Natural killer cell (primary cell): ENCODE measurements at regions not wholly inside any gene's neighbourhood (a gene's known extent, or its start where the extent isn't known, plus 50 kb on each side); places are given as distances from the start of the nearest gene placed in this dataset.

Experiments used
- ATAC-seq, 3 donors: fragments of 150-1000 bp in 2 of 3; fragments of 200-7000 bp in 1 of 3; cut with Tn5 transposase; 1 replicate in 1 of 3; 2 replicates in 2 of 3; pipeline ENCODE4 v1.10.0; 2021; ENCODE audit warnings: mild to moderate bottlenecking in 2 of 3, moderate library complexity in 2 of 3
- DNase-seq, 2 donors: peaks; one replicate each; pipeline versions ENCODE4 v3.0.0 to v3.0.0-alpha.2; 2013 to 2021; ENCODE audit warnings: mixed read lengths in 1 of 2
- H3K27ac ChIP-seq: one replicate; pipeline ENCODE4 v1.5.1; 2013; ENCODE audit warnings: mild to moderate bottlenecking, low read length
- H3K27me3 ChIP-seq: one replicate; pipeline ENCODE4 v1.6.1; 2013; ENCODE audit warnings: low read length; ENCODE audit not compliant: control insufficient read depth, insufficient read depth
- H3K36me3 ChIP-seq: one replicate; pipeline ENCODE4 v1.6.1; 2013; ENCODE audit warnings: low read length; ENCODE audit not compliant: control insufficient read depth, insufficient read depth
- H3K4me1 ChIP-seq: one replicate; pipeline ENCODE4 v1.6.1; 2013; ENCODE audit warnings: low read length; ENCODE audit not compliant: control insufficient read depth, insufficient read depth
- H3K4me3 ChIP-seq: one replicate; pipeline ENCODE4 v1.5.1; 2013; ENCODE audit warnings: low read length
- H3K9me3 ChIP-seq: one replicate; pipeline ENCODE4 v1.6.1; 2013; ENCODE audit warnings: low read length; ENCODE audit not compliant: control insufficient read depth, insufficient read depth
- H3K27ac Mint-ChIP-seq, 2 donors: one replicate each; pipeline ENCODE4 v1.8.0; 2022; ENCODE audit warnings: mild to moderate bottlenecking in 2 of 2, mixed read lengths in 2 of 2, moderate library complexity in 1 of 2
- H3K27me3 Mint-ChIP-seq, 2 donors: one replicate each; pipeline ENCODE4 v1.8.0; 2022; ENCODE audit warnings: low read depth in 2 of 2, mixed read lengths in 2 of 2
- H3K36me3 Mint-ChIP-seq: one replicate; pipeline ENCODE4 v1.8.0; 2022; ENCODE audit warnings: mixed read lengths
- H3K4me1 Mint-ChIP-seq, 2 donors: one replicate each; pipeline ENCODE4 v1.8.0; 2022; ENCODE audit warnings: mixed read lengths in 2 of 2
- H3K4me3 Mint-ChIP-seq: one replicate; pipeline ENCODE4 v1.8.0; 2022; ENCODE audit warnings: mild to moderate bottlenecking, moderate library complexity, mixed read lengths
- H3K9me3 Mint-ChIP-seq, 2 donors: one replicate each; pipeline ENCODE4 v1.8.0; 2022; ENCODE audit warnings: mixed read lengths in 2 of 2
- CTCF ChIP-seq: fragments of 200-600 bp; IDR thresholded peaks from one replicate; pipeline ENCODE4 v1.8.0; 2022; ENCODE audit warnings: antibody characterized with exemption
- WGBS: methylation state at CpG from one replicate; pipeline ENCODE4 v1.1.7; 2013; ENCODE audit warnings: missing lambda C conversion rate; ENCODE audit not compliant: insufficient coverage; 5-methylcytosine and 5-hydroxymethylcytosine counted together
- intact Hi-C: fragments of 100-400 bp; cut with micrococcal nuclease; formaldehyde crosslinking; loops from one replicate; pipeline ENCODE4 v1.14.2; 2022

- no peaks in the 10 kb centered on the region for H3K9me3 ChIP-seq
- TF ChIP-seq CTCF, result no peak
- no peaks in the 10 kb centered on the region for H3K27me3 ChIP-seq
- no peaks in the 10 kb centered on the region for H3K36me3 ChIP-seq
- Mint-ChIP-seq H3K4me3 (no peak overlapping the region), H3K9me3 (no peaks in the 10 kb centered on the region), H3K27ac (no peak overlapping the region), H3K27me3 (peaks cover 0 to 2% of the 10 kb centered on the region in 2 donors), H3K4me1 (no peaks in the 10 kb centered on the region), H3K36me3 (no peaks in the 10 kb centered on the region)
- no peak overlapping the region for H3K27ac ChIP-seq
- WGBS, result 46% methylated on average over 14 of the region's 14 CpGs
- intact Hi-C loops, result no loop called here
- no peak for ATAC-seq
- DNase-seq, result no peak
- no peaks in the 10 kb centered on the region for H3K4me1 ChIP-seq
- no peak overlapping the region for H3K4me3 ChIP-seq
Observed at GRCh38 chr16:88298833-88299745, 83.7 kb upstream of the ZNF469 start.

- Histone ChIP-seq H3K4me1 (no peaks in the 10 kb centered on the region), H3K36me3 (no peaks in the 10 kb centered on the region), H3K27ac (no peak overlapping the region), H3K27me3 (no peaks in the 10 kb centered on the region), H3K9me3 (no peaks in the 10 kb centered on the region), H3K4me3 (no peak overlapping the region)
- intact Hi-C loops, result no loop called here
- DNase-seq (no peak), ATAC-seq (no peak)
- Mint-ChIP-seq H3K36me3 (no peaks in the 10 kb centered on the region), H3K9me3 (no peaks in the 10 kb centered on the region), H3K27ac (no peak overlapping the region), H3K4me3 (no peak overlapping the region), H3K27me3 (peaks cover 0 to 2% of the 10 kb centered on the region in 2 donors), H3K4me1 (no peaks in the 10 kb centered on the region)
- no peak for TF ChIP-seq CTCF
- WGBS, result 85% methylated on average over 19 of the region's 19 CpGs
Observed at GRCh38 chr16:88299751-88300462, 82.9 kb upstream of the ZNF469 start.

GRCh38 chr16:88300463-88300835 lies 82.3 kb upstream of the ZNF469 start:
- Histone ChIP-seq H3K4me1 (no peaks in the 10 kb centered on the region), H3K27me3 (no peaks in the 10 kb centered on the region), H3K27ac (no peak overlapping the region), H3K36me3 (no peaks in the 10 kb centered on the region), H3K4me3 (no peak overlapping the region), H3K9me3 (no peaks in the 10 kb centered on the region)
- no peak overlapping the region for H3K27ac Mint-ChIP-seq
- WGBS, result 87% methylated on average over 12 of the region's 12 CpGs
- no peak for TF ChIP-seq CTCF
- H3K9me3 Mint-ChIP-seq, result no peaks in the 10 kb centered on the region
- intact Hi-C loops, result no loop called here
- no peaks in the 10 kb centered on the region for H3K36me3 Mint-ChIP-seq
- DNase-seq (no peak), ATAC-seq (no peak)
- peaks cover 0 to 2% of the 10 kb centered on the region in 2 donors for H3K27me3 Mint-ChIP-seq
- no peaks in the 10 kb centered on the region for H3K4me1 Mint-ChIP-seq
- no peak overlapping the region for H3K4me3 Mint-ChIP-seq
